SHP77 (cell line): ENCODE measurements at regions not wholly inside any gene's neighbourhood (a gene's known extent, or its start where the extent isn't known, plus 50 kb on each side); places are given as distances from the start of the nearest gene placed in this dataset.
A peak's percentile ranks its signal among the peaks of the same experiment; 100 is the strongest.

Experiments
- DNase-seq, 2 experiments: peaks; one replicate each; lab custom pipeline; 2025; lab: John Stamatoyannopoulos, UW

- no peak for DNase-seq
Observed at GRCh38 chr12:108037960-108038359, 91.1 kb upstream of the WSCD2 start.

GRCh38 chr12:108039794-108040193 lies 89.3 kb upstream of the WSCD2 start:
- DNase-seq, result no peak

GRCh38 chr12:108040947-108041346 lies 88.1 kb upstream of the WSCD2 start:
- no peak for DNase-seq

GRCh38 chr12:108043286-108043685 lies 85.8 kb upstream of the WSCD2 start:
- DNase-seq, result no peak

GRCh38 chr12:108043750-108044533 lies 85.1 kb upstream of the WSCD2 start:
- DNase-seq, result no peak

GRCh38 chr12:108046135-108046534 lies 83.0 kb upstream of the WSCD2 start:
- DNase-seq, result peak in 1 of 2 experiments; percentile 14

GRCh38 chr12:108046650-108047049 lies 82.4 kb upstream of the WSCD2 start:
- no peak for DNase-seq

GRCh38 chr12:108047071-108047550 lies 82.0 kb upstream of the WSCD2 start:
- no peak for DNase-seq

- no peak for DNase-seq
Observed at GRCh38 chr12:108048686-108049085, 80.4 kb upstream of the WSCD2 start.

- DNase-seq, result no peak
Observed at GRCh38 chr12:108050696-108051095, 78.4 kb upstream of the WSCD2 start.

GRCh38 chr12:108052260-108052659 lies 76.8 kb upstream of the WSCD2 start:
- DNase-seq, result no peak

GRCh38 chr12:108053512-108053911 lies 75.6 kb upstream of the WSCD2 start:
- DNase-seq, result no peak

GRCh38 chr12:108054496-108054895 lies 74.6 kb upstream of the WSCD2 start:
- DNase-seq, result no peak

- no peak for DNase-seq
Observed at GRCh38 chr12:108055141-108055540, 73.9 kb upstream of the WSCD2 start.

- DNase-seq, result no peak
Observed at GRCh38 chr12:108060067-108060466, 69.0 kb upstream of the WSCD2 start.

- DNase-seq, result no peak
Observed at GRCh38 chr12:108060903-108061302, 68.2 kb upstream of the WSCD2 start.

- DNase-seq, result no peak
Observed at GRCh38 chr12:108063192-108063591, 65.9 kb upstream of the WSCD2 start.

GRCh38 chr12:108065069-108065468 lies 64.0 kb upstream of the WSCD2 start:
- DNase-seq, result no peak

- no peak for DNase-seq
Observed at GRCh38 chr12:108066583-108067577, 62.2 kb upstream of the WSCD2 start.

- no peak for DNase-seq
Observed at GRCh38 chr12:108069651-108070165, 59.4 kb upstream of the WSCD2 start.

GRCh38 chr12:108075561-108075960 lies 53.5 kb upstream of the WSCD2 start:
- DNase-seq, result no peak

GRCh38 chr12:108076556-108076955 lies 52.5 kb upstream of the WSCD2 start:
- DNase-seq, result no peak

GRCh38 chr12:108078428-108078827 lies 50.7 kb upstream of the WSCD2 start:
- no peak for DNase-seq
